GM18505 (cell line): ENCODE measurements at regions not wholly inside any gene's neighbourhood (a gene's known extent, or its start where the extent isn't known, plus 50 kb on each side); places are given as distances from the start of the nearest gene placed in this dataset.
"Not testable (repeated sequence)": the region's sequence is repeated elsewhere in the genome, so short reads cannot be mapped to it uniquely, and the experiment has no call there.

ENCODE experiments used
- ATAC-seq: cut with Tn5 transposase; IDR thresholded peaks from one replicate; pipeline ENCODE4 v1.9.1; 2021; ENCODE audit not compliant: unreplicated experiment
- POLR2A ChIP-seq: IDR thresholded peaks from 4 replicates; pipeline ENCODE4 v1.6.1; 2011; ENCODE audit warnings: borderline replicate concordance; ENCODE audit not compliant: insufficient read depth, insufficient read length; ENCODE audit errors: extremely low read depth

DNA sequence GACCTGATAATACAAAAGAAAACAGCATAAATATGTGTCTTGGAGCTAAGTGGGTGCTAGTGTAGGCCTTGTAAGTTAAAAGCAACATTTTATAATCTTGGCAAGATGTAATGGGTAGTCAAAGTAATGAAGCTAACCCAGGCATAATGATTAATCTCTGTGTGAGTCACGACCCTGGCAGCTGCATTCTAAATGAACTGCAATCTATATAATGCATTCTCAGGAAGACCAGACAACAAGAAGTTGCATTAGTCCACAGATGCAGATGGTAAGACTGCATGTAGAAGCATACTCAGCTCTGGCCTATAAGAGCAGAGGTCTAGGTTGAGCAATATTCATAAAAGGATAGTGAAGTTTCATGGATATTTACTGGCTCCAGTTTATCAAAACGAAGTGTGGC lies 85.6 kb upstream of the ETAA1 start:
- TF ChIP-seq POLR2A = no peak
- no peak for ATAC-seq

DNA sequence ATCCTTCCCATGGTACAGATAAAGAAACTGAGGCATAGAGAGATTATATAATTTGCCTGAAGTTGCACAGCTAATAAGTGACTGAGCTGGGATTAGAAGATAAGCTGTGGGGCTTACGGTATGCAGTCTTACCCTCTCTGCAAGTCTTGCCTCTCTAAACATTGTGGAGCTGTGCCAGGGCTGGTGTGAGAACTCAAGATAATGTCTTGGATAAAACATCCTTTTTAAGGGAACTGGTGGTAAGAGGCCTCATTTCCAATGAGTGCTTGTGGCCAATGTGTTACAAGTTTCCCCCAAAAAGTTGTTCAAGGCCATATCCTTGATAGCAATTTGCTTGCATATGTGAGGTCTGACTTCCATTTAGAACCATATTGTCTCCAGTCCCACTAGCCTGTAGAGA lies 84.3 kb upstream of the ETAA1 start:
- no peak for TF ChIP-seq POLR2A
- no peak for ATAC-seq

DNA sequence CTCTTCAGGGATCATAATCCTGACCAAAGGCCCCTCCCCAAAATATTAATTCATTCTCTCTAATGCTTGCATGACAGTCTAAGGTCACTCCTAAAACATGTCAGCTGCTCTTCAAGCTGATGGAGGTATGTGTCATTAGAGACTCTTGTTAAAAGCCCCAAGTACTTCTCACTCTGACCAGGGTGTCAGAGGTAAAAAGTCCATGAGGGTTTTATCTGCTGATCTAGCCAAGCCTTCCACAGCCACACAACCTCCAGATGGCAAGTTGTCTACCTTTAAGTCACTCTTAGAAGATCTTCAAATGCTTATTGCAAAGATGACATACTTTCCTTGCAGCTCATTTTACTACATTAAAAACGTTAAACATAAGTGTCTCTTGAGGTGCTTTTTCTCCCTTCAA lies 83.6 kb upstream of the ETAA1 start:
- no peak for TF ChIP-seq POLR2A
- no peak for ATAC-seq

DNA sequence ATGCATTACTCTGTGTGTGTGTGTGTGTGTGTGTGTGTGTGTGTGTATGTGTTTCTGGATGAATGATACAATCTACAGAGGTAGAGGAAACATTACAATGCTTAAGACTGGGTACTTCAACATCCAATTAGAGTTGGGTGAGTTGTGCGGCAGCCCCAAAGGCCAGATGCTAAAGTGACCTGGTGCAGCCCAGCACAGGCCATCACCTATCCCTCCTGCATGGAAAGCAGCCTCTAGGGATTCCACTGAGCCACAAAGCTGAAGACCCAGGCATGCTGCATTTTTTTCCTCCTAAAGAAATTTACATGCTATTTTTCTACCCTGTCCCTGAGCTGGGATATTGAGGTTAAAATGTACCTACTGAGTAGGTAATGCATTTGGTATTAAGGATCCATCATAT lies 79.1 kb upstream of the ETAA1 start:
- ATAC-seq = no peak
- TF ChIP-seq POLR2A = no peak

DNA sequence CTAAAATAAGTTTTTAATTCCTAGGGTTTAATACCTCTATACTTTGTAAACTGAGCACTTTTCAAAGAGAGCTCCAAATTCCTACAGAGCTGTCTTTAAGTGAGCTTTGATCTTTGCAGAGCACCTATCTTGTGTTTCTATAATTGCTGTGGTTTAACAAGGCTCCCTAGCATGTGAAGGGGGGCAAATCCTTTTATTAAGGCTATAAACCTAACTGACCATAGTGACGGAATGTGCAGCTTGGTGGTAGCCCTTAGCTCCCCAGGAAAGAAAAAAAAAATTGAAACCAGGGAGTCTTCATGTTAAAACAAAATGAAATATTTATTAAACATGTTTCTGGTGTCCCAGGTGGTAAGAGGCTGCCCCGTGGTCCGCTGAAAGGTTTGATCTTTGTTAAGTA lies 78.6 kb upstream of the ETAA1 start:
- no peak for TF ChIP-seq POLR2A
- ATAC-seq = no peak

DNA sequence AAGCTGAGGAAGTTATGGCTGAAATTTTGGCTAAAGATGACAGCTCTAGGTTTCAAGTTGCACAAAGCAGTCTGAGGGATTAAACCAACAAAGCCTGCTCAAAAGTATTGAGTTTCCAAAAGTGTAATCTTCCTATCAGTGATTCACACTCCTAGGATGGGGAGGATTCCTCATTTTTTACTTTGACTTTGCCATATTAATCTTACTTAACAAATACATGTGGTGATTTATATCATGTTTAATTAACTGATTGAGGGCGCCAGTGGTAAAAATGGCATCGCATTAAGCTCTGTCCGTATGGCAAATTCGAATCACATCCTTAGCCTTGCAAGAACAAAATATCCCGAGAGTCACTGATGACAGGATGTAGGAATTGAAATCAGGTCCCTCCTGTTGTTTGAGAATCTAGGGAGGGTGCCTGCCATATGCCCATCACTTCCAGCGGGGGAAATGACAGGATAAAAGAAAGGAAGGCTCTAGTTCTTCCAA lies 78.1 kb upstream of the ETAA1 start:
- no peak for TF ChIP-seq POLR2A
- no peak for ATAC-seq

DNA sequence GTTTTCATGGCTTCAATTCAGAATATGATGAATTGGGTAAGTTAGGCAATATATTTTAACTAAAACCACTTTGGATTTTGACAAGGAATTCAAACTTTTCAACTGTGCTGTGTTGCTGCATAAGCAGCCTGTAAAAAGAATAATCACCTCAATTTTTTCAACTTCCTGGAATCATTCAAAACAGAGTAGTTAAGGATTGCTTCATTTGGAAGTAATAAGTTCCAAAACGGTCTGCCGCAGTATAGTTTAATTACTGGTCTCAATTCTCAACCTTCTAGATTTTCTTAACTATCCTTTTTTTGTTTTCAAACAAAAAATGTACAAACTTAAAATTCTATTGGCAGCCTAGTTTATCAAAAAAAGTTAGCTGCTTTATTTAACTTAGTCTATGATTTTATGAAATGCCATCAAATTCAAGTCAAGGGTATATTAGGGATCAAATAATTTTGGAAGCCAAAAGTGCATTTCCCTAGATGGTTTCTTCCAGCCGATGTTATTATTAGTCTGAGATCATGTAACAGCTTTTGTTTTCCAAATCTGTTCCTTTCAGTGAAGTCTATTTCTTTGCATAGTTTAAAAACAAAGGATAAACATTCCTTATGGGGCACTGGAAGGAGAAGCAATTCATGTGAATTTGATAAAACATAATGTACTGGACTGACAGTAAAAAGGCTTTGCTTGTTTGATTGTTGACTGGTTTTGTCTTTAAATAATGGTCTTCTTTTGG lies 76.1 kb upstream of the ETAA1 start:
- ATAC-seq = no peak
- no peak for TF ChIP-seq POLR2A

DNA sequence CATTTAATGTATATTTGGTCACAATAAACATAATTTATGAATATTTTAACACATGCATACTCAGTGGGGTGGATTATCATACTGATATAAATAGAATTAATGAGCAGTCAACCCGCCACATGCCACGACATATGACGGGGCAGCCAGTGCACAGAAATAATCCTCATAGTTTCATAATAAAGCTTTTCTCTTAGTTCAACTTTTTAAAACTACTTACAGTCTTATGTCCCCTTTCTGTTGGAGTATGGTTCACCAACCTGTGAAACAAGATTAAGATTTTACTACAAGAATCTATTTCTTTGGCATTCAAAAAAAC lies 75.6 kb upstream of the ETAA1 start:
- no peak for TF ChIP-seq POLR2A
- no peak for ATAC-seq

DNA sequence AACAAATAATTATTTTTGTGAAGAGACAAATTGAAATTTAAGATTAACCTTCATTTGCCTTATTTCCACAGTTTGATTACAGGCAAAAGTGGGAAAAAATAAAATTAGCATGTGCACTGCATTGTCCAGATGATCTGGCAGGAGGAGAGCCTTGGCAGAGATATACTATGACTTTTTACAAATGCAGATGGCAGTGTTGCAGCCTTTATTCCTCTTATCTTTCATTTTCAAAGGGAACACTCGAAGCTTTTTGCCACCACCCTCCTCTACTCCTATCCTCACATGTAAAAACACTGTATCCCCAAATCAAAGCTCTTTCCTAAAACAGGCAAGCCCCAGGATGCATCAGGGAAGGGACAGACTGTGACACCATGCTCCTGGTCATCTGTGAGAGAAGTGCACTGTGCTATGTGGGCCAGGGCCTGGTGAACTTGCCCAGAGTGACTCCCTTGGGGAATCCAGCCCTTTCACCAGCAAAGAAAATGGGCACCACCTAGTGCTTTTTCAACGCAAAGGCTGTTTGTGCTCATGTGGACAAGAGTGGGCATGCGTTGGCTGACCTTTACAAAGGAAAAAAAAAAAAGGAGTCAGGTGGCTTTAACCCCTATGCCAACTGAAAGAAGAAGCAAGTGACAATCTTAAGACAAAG lies 74.7 kb upstream of the ETAA1 start:
- ATAC-seq = no peak

DNA sequence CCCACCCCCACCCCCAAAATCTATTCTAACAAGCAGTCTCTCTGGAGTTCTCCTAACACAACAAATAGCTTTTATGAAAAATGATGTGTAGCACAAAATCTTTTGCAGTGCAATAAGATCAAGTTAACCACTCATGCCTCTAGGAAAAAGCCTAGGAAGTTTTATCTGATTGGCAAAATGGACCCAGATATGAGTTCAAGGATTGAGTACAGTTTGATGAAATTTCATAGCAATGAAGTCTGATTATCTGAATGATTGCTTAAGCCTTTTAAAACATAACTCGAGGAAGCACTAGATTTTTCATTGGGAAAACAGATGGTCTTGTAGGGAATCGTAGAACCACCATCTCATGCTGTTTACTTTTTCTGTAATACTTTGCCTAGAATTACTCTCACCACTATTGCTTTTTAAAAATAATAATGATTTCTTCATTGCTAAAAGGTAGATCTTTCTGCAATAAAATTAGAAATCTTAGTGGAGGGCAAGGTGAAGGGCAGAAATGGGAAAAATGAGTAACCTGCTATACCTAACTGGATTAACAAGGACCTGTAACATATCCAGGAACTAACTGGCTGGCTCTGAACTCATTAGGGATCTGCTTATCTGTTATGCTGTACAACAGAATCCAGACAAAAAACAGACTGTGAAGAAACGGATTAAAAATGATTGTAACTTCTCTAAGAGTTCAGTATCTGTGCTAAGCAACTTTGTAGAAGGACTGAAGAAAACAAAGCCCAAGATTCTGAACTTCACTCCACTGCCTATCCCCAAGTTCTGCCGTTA lies 73.7 kb upstream of the ETAA1 start:
- ATAC-seq = no peak
- TF ChIP-seq POLR2A = no peak

More for the DNA sequence above, 74.7 kb upstream of the ETAA1 start:
- no peak for TF ChIP-seq POLR2A

DNA sequence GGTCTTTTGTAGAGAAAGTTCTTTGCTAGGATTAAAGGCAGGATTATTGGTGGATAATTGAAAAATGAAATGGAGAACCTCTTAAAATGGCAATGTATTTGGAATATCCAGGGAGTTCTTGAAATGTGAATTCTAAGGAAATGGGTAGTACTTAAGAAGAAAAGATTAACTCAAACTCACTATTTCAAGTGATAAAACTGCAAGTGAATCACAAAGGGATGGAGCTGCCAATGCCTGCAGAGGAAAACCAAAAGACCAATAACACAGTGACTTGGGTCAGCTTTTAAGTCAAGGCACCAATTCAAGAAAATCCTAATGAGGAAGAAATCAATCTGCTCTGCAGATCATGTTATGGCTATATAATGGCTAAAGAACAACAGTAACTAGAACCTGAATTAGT lies 67.6 kb upstream of the ETAA1 start:
- no peak for ATAC-seq
- TF ChIP-seq POLR2A = no peak

DNA sequence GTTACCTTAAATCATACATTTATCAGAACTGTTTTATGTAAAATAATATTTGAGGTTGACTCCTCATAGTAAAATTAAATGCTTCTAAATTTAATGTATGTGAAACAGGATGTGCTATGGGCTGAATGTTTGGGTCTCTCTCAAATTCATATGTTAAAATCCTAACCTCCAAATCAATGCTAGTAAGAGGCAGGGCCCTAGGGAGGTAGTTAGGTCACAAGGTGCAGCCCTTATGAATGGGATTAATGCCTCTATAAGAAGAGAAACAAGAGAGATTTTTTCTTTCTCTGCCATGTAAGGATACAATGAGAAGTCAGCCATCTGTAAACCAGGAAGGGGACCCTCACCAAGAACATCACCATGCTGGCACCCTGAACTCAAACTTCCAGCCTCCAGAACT lies 67.2 kb upstream of the ETAA1 start:
- no peak for TF ChIP-seq POLR2A
- ATAC-seq = no peak

DNA sequence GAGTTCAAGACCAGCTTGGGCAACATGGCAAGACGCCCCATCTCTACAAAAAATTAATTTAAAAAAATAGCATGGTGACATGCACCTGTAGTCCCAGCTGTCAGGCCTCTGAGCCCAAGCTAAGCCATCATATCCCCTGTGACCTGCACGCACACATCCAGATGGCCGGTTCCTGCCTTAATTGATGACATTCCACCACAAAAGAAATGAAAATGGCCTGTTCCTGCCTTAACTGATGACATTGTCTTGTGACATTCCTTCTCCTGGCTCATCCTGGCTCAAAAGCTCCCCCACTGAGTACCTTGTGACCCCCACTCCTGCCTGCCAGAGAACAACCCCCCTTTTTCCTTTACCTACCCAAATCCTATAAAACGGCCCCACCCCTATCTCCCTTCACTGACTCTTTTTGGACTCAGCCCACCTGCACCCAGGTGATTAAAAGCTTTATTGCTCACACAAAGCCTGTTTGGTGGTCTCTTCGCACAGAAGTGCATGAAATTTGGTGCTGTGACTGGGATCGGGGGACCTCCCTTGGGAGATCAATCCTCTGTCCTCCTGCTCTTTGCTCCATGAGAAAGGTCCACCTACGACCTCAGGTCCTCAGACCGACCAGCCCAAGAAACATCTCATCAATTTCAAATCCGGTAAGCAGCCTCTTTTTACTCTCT lies 65.6 kb upstream of the ETAA1 start:
- not testable (repeated sequence) for ATAC-seq
